ENCODE measurements at regions not wholly inside any gene's neighbourhood (a gene's known extent, or its start where the extent isn't known, plus 50 kb on each side); places are given as distances from the start of the nearest gene placed in this dataset.
"Not testable (repeated sequence)": the region's sequence is repeated elsewhere in the genome, so short reads cannot be mapped to it uniquely, and the experiment has no call there.

GRCh38 chr18:73408469-73408868 lies 540.7 kb upstream of the NETO1 start:
- DNase-seq = peak in 1 of 3 experiments; percentile 28

GRCh38 chr18:73407506-73407905 lies 539.7 kb upstream of the NETO1 start:
- DNase-seq = peak in 1 of 3 experiments; percentile 22

GRCh38 chr18:73384246-73384645 lies 516.5 kb upstream of the NETO1 start:
- DNase-seq = no peak

- DNase-seq = no peak
Measured at GRCh38 chr18:73381699-73382036, 513.9 kb upstream of the NETO1 start.

GRCh38 chr18:73381016-73381698 lies 513.4 kb upstream of the NETO1 start:
- no peak for DNase-seq

GRCh38 chr18:73366713-73367112 lies 498.9 kb upstream of the NETO1 start:
- no peak for DNase-seq

- DNase-seq = no peak
Measured at GRCh38 chr18:73365018-73365417, 497.2 kb upstream of the NETO1 start.

GRCh38 chr18:73355121-73355520 lies 487.3 kb upstream of the NETO1 start:
- no peak for DNase-seq

- no peak for DNase-seq
Measured at GRCh38 chr18:73352546-73352945, 484.8 kb upstream of the NETO1 start.

- DNase-seq = no peak
Measured at GRCh38 chr18:73340135-73340977, 472.6 kb upstream of the NETO1 start.

GRCh38 chr18:73331212-73331772 lies 463.5 kb upstream of the NETO1 start:
- DNase-seq = peak in 2 of 3 experiments; percentile 18 to 48

- not testable (repeated sequence) for DNase-seq
Measured at GRCh38 chr18:73330106-73330505, 462.3 kb upstream of the NETO1 start.

GRCh38 chr18:73324187-73324831 lies 456.5 kb upstream of the NETO1 start:
- not testable (repeated sequence) for DNase-seq

GRCh38 chr18:73318739-73319479 lies 451.1 kb upstream of the NETO1 start:
- DNase-seq = no peak

GRCh38 chr18:73316513-73316912 lies 448.7 kb upstream of the NETO1 start:
- no peak for DNase-seq

- DNase-seq = no peak
Measured at GRCh38 chr18:73315381-73315780, 447.6 kb upstream of the NETO1 start.

- DNase-seq = no peak
Measured at GRCh38 chr18:73313476-73313875, 445.7 kb upstream of the NETO1 start.

- peak in 1 of 3 experiments; percentile 36 for DNase-seq
Measured at GRCh38 chr18:73296686-73297085, 428.9 kb upstream of the NETO1 start.

- DNase-seq = no peak
Measured at GRCh38 chr18:73292156-73292555, 424.4 kb upstream of the NETO1 start.

- no peak for DNase-seq
Measured at GRCh38 chr18:73288813-73289212, 421.0 kb upstream of the NETO1 start.

GRCh38 chr18:73286584-73286983 lies 418.8 kb upstream of the NETO1 start:
- DNase-seq = peak in 2 of 3 experiments; percentile 49 to 85

GRCh38 chr18:73283788-73284187 lies 416.0 kb upstream of the NETO1 start:
- no peak for DNase-seq

GRCh38 chr18:73283032-73283431 lies 415.2 kb upstream of the NETO1 start:
- no peak for DNase-seq
